Natural killer cell treated with Interleukin-12 subunit alpha and Interleukin-12 subunit beta and Interleukin-15 and Interleukin-18, amount 100 ng/mL, for 72 hours (primary cell): ENCODE measurements at regions not wholly inside any gene's neighbourhood (a gene's known extent, or its start where the extent isn't known, plus 50 kb on each side); places are given as distances from the start of the nearest gene placed in this dataset.
"Not testable (repeated sequence)": the region's sequence is repeated elsewhere in the genome, so short reads cannot be mapped to it uniquely, and the experiment has no call there.

ENCODE experiments used
- ATAC-seq, 2 donors: fragments of 150-1000 bp; cut with Tn5 transposase in 1 of 2; sonication (Bioruptor Pico), chemical (Tn5 transposase) in 1 of 2; 2 replicates each; pipeline ENCODE4 v1.10.0; 2021
- DNase-seq: peaks from one replicate; pipeline ENCODE4 v3.0.0; 2022; ENCODE audit warnings: low spot score
- H3K27ac Mint-ChIP-seq, 2 donors: 1 replicate in 1 of 2; 2 replicates in 1 of 2; pipeline ENCODE4 v1.8.0; 2022; ENCODE audit warnings: mixed read lengths in 2 of 2, mild to moderate bottlenecking in 1 of 2, moderate library complexity in 1 of 2
- H3K27me3 Mint-ChIP-seq, 2 donors: 1 replicate in 1 of 2; 2 replicates in 1 of 2; pipeline ENCODE4 v1.8.0; 2022; ENCODE audit warnings: mixed read lengths in 2 of 2
- H3K36me3 Mint-ChIP-seq: one replicate; pipeline ENCODE4 v1.8.0; 2022; ENCODE audit warnings: mixed read lengths
- H3K4me1 Mint-ChIP-seq, 2 donors: 1 replicate in 1 of 2; 2 replicates in 1 of 2; pipeline ENCODE4 v1.8.0; 2022; ENCODE audit warnings: low read depth in 2 of 2, mixed read lengths in 2 of 2, mild to moderate bottlenecking in 1 of 2
- H3K4me3 Mint-ChIP-seq: one replicate; pipeline ENCODE4 v1.8.0; 2022; ENCODE audit warnings: mixed read lengths
- H3K9me3 Mint-ChIP-seq: 2 replicates; pipeline ENCODE4 v1.8.0; 2022; ENCODE audit warnings: mixed read lengths

DNA sequence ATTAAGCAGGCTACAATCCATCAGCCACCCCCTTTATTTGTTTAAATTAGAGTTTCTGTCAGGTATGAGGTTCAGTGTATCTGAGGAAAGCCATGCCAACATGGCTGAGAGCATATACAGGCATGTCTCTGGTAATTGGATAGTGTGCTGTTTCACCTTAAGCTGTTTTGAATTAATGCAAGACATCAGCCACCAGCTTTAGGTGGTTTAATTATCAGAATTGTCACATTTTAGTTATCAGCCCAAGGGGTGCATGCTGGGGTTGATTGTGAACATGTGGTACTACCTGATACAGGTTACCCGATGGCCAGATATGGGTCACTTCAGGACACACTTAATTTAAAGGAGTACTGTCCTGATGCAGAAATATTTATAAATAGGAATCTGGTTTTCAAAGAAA, 353.2 kb upstream of the TENM3 start:
- Mint-ChIP-seq H3K27ac (no peak overlapping the region), H3K36me3 (no peaks in the 10 kb centered on the region), H3K27me3 (no peaks in the 10 kb centered on the region), H3K4me1 (no peaks in the 10 kb centered on the region), H3K9me3 (peaks cover 12% of the 10 kb centered on the region), H3K4me3 (no peak overlapping the region)
- ATAC-seq (no peak), DNase-seq (no peak)

DNA sequence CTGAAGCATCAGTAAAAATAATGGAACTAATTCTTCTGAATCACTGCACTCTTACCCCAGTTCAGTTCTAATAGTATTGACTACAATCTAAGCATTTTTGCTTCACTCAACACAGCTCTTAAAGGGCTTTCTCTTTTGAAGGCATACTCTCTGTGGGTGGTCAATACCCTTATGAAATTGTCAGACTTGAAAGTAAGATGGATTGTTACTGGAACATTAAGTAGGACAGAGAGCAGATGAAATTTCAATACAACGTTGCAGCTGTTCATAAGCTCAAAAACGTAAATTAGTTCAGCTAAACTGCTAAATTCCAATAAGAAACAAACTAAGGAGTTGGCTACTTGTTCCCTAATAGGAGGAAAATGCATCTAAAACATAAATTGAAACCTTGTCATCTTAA, 352.3 kb upstream of the TENM3 start:
- Mint-ChIP-seq H3K27ac (no peak overlapping the region), H3K9me3 (peaks cover 14% of the 10 kb centered on the region), H3K27me3 (no peaks in the 10 kb centered on the region), H3K36me3 (no peaks in the 10 kb centered on the region), H3K4me3 (no peak overlapping the region), H3K4me1 (no peaks in the 10 kb centered on the region)
- no peak for ATAC-seq
- DNase-seq: no peak

DNA sequence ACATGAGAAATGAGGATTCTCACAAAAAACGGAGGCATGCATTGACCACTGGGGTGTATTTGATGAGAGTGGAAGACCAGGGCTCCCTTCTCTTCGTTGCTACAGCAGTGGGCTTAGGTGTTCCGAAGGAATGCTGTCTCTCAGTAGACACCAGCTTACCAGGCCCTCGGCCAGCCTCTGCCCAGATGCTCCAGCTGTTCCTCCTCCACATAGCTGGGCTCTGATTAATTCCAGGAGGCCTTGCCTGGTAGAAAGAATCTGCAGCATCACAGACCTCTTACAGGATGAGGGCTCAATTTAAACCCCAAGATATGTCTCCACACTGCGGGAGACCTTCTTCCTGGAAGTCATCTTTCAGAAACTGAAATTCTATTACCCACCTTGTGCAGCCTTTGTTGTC, 346.6 kb upstream of the TENM3 start:
- H3K27ac Mint-ChIP-seq: no peak overlapping the region
- H3K4me1 Mint-ChIP-seq: no peaks in the 10 kb centered on the region
- no peak for ATAC-seq
- no peaks in the 10 kb centered on the region for H3K27me3 Mint-ChIP-seq
- peaks cover 16% of the 10 kb centered on the region for H3K9me3 Mint-ChIP-seq
- H3K4me3 Mint-ChIP-seq: no peak overlapping the region
- no peaks in the 10 kb centered on the region for H3K36me3 Mint-ChIP-seq
- DNase-seq: no peak

DNA sequence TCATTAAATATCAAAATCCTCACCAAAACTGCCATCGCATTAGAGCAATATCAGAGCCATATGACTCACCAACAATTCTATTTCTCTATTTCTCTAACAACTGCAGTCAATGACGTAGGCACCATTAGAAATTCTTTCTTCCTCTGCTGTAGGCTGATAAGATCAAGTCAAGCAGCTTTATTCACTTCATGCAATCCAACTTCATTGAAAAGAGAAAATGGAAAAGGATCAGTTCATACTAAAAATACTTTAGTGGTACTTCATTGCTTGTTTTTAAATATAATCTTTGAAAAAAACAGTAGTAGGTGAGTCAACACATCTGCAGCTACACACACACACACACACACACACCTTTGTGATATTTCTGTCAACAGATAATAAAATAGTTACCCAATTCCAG, 345.3 kb upstream of the TENM3 start:
- H3K9me3 Mint-ChIP-seq: peaks cover 13% of the 10 kb centered on the region
- no peaks in the 10 kb centered on the region for H3K4me1 Mint-ChIP-seq
- no peak overlapping the region for H3K4me3 Mint-ChIP-seq
- ATAC-seq (no peak), DNase-seq (no peak)
- H3K27me3 Mint-ChIP-seq: no peaks in the 10 kb centered on the region
- no peaks in the 10 kb centered on the region for H3K36me3 Mint-ChIP-seq
- no peak overlapping the region for H3K27ac Mint-ChIP-seq

DNA sequence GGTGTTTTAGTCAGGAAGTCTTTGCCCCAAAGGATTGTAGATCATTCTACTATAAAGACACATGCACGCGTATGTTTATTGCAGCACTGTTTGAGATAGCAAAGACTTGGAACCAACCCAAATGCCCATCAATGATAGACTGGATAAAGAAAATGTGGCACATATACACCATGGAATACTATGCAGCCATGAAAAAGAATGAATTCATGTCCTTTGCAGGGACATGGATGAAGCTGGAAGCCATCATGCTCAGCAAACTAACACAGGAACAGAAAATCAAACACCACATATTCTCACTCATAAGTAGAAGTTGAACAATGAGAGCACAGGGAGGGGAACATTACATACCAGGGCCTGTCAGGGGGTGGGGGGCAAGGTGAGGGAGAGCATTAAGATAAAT, 340.8 kb upstream of the TENM3 start:
- not testable (repeated sequence) for H3K36me3 Mint-ChIP-seq, ATAC-seq, H3K27ac Mint-ChIP-seq, H3K4me3 Mint-ChIP-seq, H3K4me1 Mint-ChIP-seq, H3K27me3 Mint-ChIP-seq, DNase-seq
- H3K9me3 Mint-ChIP-seq: peaks cover 17% of the 10 kb centered on the region

DNA sequence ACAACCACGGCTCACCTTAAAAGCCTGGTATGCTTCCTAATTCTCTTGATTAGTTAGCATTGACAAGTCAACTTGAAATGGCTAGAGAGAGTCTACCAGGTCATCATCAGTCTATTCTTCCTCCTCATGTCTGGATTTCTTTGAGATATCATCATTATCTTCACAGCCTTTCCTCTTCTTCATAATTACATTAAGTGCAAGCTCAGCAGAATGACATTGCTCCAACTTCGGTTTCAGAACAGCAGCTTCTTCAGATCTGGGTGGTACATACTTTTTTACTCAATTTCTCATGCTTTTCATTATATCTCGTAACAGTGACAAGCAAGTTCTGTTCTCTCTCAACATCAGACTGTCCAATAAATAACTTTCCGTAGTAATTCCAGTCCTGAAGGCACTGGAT, 337.5 kb upstream of the TENM3 start:
- no peaks in the 10 kb centered on the region for H3K27me3 Mint-ChIP-seq
- H3K4me1 Mint-ChIP-seq: no peaks in the 10 kb centered on the region
- H3K27ac Mint-ChIP-seq: no peak overlapping the region
- peaks cover 8% of the 10 kb centered on the region for H3K36me3 Mint-ChIP-seq
- DNase-seq (no peak), ATAC-seq (no peak)
- peaks cover 16% of the 10 kb centered on the region for H3K9me3 Mint-ChIP-seq
- no peak overlapping the region for H3K4me3 Mint-ChIP-seq

DNA sequence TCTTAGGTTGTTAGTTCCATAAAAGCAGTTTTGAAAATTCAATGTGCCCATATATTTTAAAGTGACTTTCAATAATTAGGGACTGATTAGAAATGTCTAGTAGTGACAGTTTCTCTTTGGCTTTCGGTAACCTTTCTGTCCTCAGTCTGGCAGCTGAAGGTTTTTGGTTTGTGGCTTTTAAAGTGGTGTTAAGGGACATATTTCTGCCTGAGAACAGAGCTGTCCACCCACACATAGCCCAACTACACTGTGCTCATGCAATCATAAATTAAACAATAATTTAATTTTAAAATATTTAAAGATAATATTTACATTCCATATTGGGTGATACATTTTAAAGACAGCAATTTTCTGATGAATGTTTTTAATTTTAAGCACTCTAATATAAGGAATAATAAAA, 335.0 kb upstream of the TENM3 start:
- H3K36me3 Mint-ChIP-seq: peaks cover 20% of the 10 kb centered on the region
- no peak overlapping the region for H3K4me3 Mint-ChIP-seq
- H3K27me3 Mint-ChIP-seq: no peaks in the 10 kb centered on the region
- peaks cover 30% of the 10 kb centered on the region for H3K9me3 Mint-ChIP-seq
- DNase-seq (no peak), ATAC-seq (no peak)
- no peaks in the 10 kb centered on the region for H3K4me1 Mint-ChIP-seq
- no peak overlapping the region for H3K27ac Mint-ChIP-seq

DNA sequence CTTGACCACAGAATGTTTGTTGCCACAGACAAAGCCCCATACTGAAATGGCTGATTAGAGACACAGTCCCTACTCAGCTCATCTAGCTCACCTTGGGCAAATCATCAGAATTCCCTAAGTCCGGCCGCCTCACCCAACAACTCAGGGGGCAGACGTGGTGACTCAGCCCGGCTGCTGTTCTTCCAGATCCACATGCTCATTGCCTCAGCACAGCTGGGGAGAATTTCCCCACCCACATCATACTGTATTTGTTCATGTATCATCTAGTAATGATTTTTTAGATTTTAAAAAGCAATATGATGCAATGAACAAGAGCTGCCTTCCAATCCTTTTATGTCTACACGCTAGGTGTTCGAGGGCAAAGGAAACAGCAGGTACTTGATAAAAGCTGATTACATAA, 333.8 kb upstream of the TENM3 start:
- DNase-seq (no peak), ATAC-seq (no peak)
- H3K9me3 Mint-ChIP-seq: peaks cover 30% of the 10 kb centered on the region
- no peak overlapping the region for H3K4me3 Mint-ChIP-seq
- H3K4me1 Mint-ChIP-seq: no peaks in the 10 kb centered on the region
- no peak overlapping the region for H3K27ac Mint-ChIP-seq
- no peaks in the 10 kb centered on the region for H3K27me3 Mint-ChIP-seq
- peaks cover 17% of the 10 kb centered on the region for H3K36me3 Mint-ChIP-seq

DNA sequence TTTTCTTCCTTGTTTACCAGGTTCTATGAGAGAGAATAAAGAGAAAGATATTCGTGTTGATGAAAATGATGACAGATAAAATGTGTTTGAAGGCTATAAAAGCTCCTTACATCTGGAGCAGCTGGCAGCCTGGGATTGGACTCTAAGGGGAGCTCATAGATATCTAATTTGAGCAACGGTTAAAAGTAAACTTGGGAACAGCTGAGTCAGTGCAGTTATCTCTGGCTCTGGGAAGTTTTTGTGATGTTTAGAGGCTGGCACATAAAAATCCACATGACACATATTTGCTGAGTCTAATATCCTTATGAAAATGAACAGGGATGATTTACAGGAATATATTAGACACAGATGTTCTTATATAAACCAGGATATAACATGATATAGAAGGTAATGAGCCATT, 331.8 kb upstream of the TENM3 start:
- peaks cover 12% of the 10 kb centered on the region for H3K36me3 Mint-ChIP-seq

DNA sequence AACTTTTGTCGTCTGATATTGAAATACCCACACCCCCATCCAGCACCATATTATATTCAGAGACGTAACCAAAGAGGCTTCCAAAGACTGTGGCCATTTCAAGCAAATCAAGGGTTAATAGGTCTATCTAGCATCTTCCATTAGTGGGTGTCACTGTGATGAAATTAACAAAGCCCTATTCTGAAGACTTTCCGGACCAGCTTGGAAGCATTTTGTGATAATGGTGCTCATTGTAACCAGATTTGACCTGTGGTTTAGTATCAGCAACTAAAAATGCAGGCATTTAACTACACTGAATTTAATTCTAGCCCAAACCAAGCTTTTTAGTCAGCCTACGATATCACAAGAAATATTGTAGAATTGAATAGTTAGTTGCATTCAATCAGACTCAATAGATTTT, 309.7 kb upstream of the TENM3 start:
- H3K9me3 Mint-ChIP-seq: peaks cover 17% of the 10 kb centered on the region
- H3K4me3 Mint-ChIP-seq: no peak overlapping the region
- ATAC-seq (no peak), DNase-seq (no peak)
- no peaks in the 10 kb centered on the region for H3K4me1 Mint-ChIP-seq
- H3K27ac Mint-ChIP-seq: no peak overlapping the region
- peaks cover 6% of the 10 kb centered on the region for H3K36me3 Mint-ChIP-seq
- H3K27me3 Mint-ChIP-seq: no peaks in the 10 kb centered on the region

More for the DNA sequence above, 331.8 kb upstream of the TENM3 start:
- no peak overlapping the region for H3K4me3 Mint-ChIP-seq
- no peak overlapping the region for H3K27ac Mint-ChIP-seq
- no peaks in the 10 kb centered on the region for H3K4me1 Mint-ChIP-seq
- ATAC-seq (no peak), DNase-seq (no peak)
- H3K27me3 Mint-ChIP-seq: no peaks in the 10 kb centered on the region
- H3K9me3 Mint-ChIP-seq: peaks cover 37% of the 10 kb centered on the region

DNA sequence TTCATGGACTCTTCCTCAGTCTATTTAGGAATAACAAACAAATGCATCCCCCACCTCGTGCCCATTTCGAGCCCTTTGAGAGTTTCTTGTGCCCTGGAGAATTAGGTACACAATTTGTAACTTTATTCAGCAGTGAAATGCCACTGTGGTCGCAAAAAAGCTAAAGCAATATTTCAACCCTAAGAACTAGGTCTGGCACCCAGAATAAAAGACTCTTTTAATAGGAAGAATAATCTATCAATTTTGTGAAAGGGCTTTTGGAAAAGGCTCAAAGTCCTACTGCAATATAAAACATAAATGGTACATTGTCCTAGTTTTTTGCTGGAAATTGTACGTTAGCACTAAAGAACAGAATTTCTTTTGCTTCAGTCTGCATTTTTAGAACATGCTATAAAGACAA, 304.6 kb upstream of the TENM3 start:
- Mint-ChIP-seq H3K36me3 (no peaks in the 10 kb centered on the region), H3K4me3 (no peak overlapping the region), H3K27ac (no peak overlapping the region), H3K27me3 (no peaks in the 10 kb centered on the region), H3K9me3 (peaks cover 9% of the 10 kb centered on the region), H3K4me1 (no peaks in the 10 kb centered on the region)
- ATAC-seq (no peak), DNase-seq (no peak)

DNA sequence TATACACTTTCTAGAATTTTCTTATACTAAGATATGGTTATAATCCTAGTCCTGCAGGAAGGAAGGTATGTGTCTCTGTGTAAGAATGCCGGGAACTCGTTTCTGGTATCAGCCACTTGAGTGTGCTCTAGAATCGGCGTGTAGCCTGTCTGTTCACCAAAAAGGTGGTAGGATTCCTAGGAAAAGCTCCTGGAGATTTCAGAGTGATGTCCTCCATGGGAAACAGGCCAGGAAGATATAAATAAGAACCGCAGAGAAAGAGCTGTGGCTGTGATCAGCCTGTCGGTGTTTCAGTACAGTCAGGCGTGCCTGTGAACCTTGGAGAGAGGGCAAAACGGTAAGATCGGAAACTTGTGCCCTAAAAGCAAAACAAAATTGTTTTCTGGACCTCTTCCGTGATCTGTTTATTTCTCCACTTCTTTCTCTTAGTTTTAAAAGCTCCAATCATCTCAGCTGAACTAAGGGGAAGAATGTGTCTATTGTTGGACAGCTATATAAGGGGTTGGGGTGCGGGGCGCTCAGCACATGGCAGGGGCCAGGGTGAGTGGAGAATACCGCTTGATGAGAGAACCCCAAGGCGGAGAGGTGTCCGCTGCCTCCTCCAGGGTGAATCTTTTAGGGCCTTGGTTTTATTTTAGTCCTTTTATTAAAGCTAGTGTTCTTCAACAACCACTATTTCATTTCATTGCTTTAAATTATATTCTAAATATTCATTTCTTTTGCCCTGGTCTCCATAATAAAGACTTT, 303.8 kb upstream of the TENM3 start:
- DNase-seq (no peak), ATAC-seq (no peak)
- Mint-ChIP-seq H3K27ac (no peak overlapping the region), H3K27me3 (no peaks in the 10 kb centered on the region), H3K9me3 (peaks cover 9% of the 10 kb centered on the region), H3K4me1 (no peaks in the 10 kb centered on the region), H3K4me3 (no peak overlapping the region), H3K36me3 (no peaks in the 10 kb centered on the region)

DNA sequence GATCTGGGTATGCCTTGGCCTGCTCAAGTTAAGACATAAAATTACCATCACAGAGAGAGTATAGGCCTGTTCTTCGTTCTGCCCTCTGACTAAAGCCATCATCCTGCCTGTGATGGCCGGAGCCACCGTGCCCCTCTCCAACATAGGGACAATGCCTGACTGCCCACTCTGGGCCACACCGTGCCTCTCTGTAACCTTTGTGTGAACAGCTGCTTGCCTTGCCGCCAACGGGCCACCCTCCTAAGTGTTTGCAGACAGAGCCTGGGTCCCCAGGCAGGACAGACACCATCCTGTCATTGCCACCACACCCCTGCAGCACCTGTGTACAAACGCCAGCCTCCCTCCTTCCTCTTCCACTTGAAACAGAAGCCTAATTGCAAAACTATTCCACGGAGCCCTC, 298.7 kb upstream of the TENM3 start:
- no peaks in the 10 kb centered on the region for H3K36me3 Mint-ChIP-seq
- H3K4me1 Mint-ChIP-seq: peaks cover 0 to 7% of the 10 kb centered on the region in 2 donors
- no peak overlapping the region for H3K4me3 Mint-ChIP-seq
- no peaks in the 10 kb centered on the region for H3K9me3 Mint-ChIP-seq
- DNase-seq: no peak
- ATAC-seq: no peak
- no peak overlapping the region for H3K27ac Mint-ChIP-seq
- H3K27me3 Mint-ChIP-seq: no peaks in the 10 kb centered on the region

DNA sequence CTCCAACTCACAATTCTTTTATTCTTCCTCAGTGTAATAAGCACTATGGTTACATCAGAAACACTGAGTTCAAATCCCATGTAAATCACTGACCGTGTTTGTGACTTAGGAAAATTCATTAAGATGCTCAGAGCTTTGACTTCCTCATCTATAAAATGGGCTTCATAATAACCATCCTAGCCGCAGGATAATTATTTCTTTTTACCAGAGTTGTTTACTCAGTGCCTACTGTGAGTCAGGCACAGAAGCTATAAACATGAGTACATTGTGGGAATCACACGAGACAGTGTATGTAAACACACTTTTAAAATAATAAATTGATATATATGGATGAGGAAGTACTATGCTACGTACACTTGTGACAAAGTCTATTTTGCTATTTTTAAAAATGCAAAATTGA, 296.3 kb upstream of the TENM3 start:
- no peak overlapping the region for H3K27ac Mint-ChIP-seq
- H3K4me3 Mint-ChIP-seq: no peak overlapping the region
- DNase-seq: no peak
- H3K4me1 Mint-ChIP-seq: peaks cover 0 to 7% of the 10 kb centered on the region in 2 donors
- H3K36me3 Mint-ChIP-seq: no peaks in the 10 kb centered on the region
- H3K27me3 Mint-ChIP-seq: no peaks in the 10 kb centered on the region
- no peak for ATAC-seq
- peaks cover 3% of the 10 kb centered on the region for H3K9me3 Mint-ChIP-seq

DNA sequence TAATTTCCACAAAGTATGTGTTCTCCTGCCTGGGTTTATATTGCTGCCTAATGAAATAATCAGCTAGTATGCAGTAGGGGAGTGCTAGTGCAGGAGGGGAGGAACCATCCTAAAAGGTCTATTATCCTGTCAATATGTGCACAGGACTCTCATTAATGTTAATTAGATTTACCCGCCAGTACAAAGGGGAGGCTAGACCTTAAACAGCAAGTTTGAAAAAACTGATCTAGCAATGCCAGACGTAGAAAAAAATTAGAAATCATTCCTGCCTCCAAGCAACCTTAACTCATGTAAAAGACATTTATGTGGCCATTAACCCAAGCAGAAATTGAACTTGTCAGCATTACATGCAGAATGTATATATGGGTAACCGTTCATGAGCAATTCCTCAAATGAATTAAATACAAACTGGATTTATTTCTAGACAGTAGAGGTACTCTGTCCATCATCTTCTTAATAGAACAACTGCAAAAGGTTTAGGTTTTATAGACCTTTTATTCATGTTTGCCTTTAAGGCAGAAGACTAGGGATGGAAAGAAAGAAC, 294.3 kb upstream of the TENM3 start:
- Mint-ChIP-seq H3K4me1 (peaks cover 0 to 7% of the 10 kb centered on the region in 2 donors), H3K9me3 (peaks cover 3% of the 10 kb centered on the region), H3K27me3 (no peaks in the 10 kb centered on the region), H3K36me3 (no peaks in the 10 kb centered on the region), H3K4me3 (no peak overlapping the region), H3K27ac (no peak overlapping the region)
- no peak for ATAC-seq
- DNase-seq: no peak
